PC-9 (cell line): ENCODE measurements at regions not wholly inside any gene's neighbourhood (a gene's known extent, or its start where the extent isn't known, plus 50 kb on each side); places are given as distances from the start of the nearest gene placed in this dataset.

ENCODE experiments used
- BruUV-seq: library from RNA; stranded (reverse); fragments of 400-500 nt; replicated peaks from 2 replicates; lab custom pipeline; 2021; lab: Mats Ljungman, UMichigan
- CTCF ChIA-PET: fragments of 300-600 bp; sonication (Branson Sonifier 250); formaldehyde crosslinking; loops from one replicate; lab custom pipeline; 2022; ENCODE audit warnings: antibody characterized with exemption; lab: Charles Lee
- POLR2A ChIA-PET: fragments of 300-600 bp; sonication (Branson Sonifier 250); formaldehyde crosslinking; loops from one replicate; lab custom pipeline; 2022; ENCODE audit warnings: antibody characterized with exemption; ENCODE audit not compliant: unreplicated experiment; lab: Charles Lee
- DNase-seq, 2 experiments: peaks; one replicate each; pipeline versions ENCODE4 v3.0.0 to v3.0.0-alpha.2; 2015 to 2022; ENCODE audit warnings: mixed read lengths in 1 of 2
- H2AFZ ChIP-seq: fragments of 200-600 bp; sonication (generic); 2 replicates; pipeline ENCODE4 v1.8.1; 2017; ENCODE audit warnings: antibody characterized with exemption
- H3F3A ChIP-seq: fragments of 200-600 bp; sonication (generic); 2 replicates; pipeline ENCODE4 v1.8.1; 2017; ENCODE audit warnings: antibody characterized with exemption, mild to moderate bottlenecking, low read depth; ENCODE audit not compliant: insufficient read depth
- H3K27ac ChIP-seq: fragments of 200-600 bp; sonication (generic); 2 replicates; pipeline ENCODE4 v1.6.1; 2016; ENCODE audit warnings: mixed run types
- H3K27me3 ChIP-seq: fragments of 200-600 bp; sonication (generic); 2 replicates; pipeline ENCODE4 v1.6.1; 2016; ENCODE audit warnings: low read depth, mixed run types; ENCODE audit not compliant: insufficient read depth
- H3K36me3 ChIP-seq: fragments of 200-600 bp; sonication (generic); 2 replicates; pipeline ENCODE4 v1.6.1; 2016; ENCODE audit warnings: low read depth, mixed run types
- H3K4me1 ChIP-seq: fragments of 200-600 bp; sonication (generic); replicated peaks from 2 replicates; pipeline ENCODE4 v1.6.1; 2016; ENCODE audit warnings: mixed run types; ENCODE audit not compliant: insufficient read depth
- H3K4me2 ChIP-seq: fragments of 200-600 bp; sonication (generic); 2 replicates; pipeline ENCODE4 v1.6.1; 2017; ENCODE audit warnings: mixed run types
- H3K4me3 ChIP-seq: fragments of 200-600 bp; sonication (generic); 2 replicates; pipeline ENCODE4 v1.6.1; 2016; ENCODE audit warnings: mixed run types
- H3K79me2 ChIP-seq: fragments of 200-600 bp; sonication (generic); 2 replicates; pipeline ENCODE4 v1.6.1; 2017; ENCODE audit warnings: low read depth, mixed run types
- H3K9me2 ChIP-seq: fragments of 200-600 bp; sonication (generic); 2 replicates; pipeline ENCODE4 v1.8.1; 2017; ENCODE audit warnings: mild to moderate bottlenecking; ENCODE audit not compliant: insufficient read depth
- H3K9me3 ChIP-seq: fragments of 200-600 bp; sonication (generic); 2 replicates; pipeline ENCODE4 v1.8.1; 2016; ENCODE audit warnings: low read depth; ENCODE audit not compliant: insufficient read depth
- H4K20me1 ChIP-seq: fragments of 200-600 bp; sonication (generic); 2 replicates; pipeline ENCODE4 v1.8.1; 2017; ENCODE audit not compliant: insufficient read depth
- EZH2 ChIP-seq: fragments of 200-600 bp; sonication (generic); IDR thresholded peaks from 2 replicates; pipeline ENCODE4 v1.8.0; 2017; ENCODE audit warnings: antibody characterized with exemption, low read depth
- intact Hi-C: fragments of 100-400 bp; cut with micrococcal nuclease; formaldehyde crosslinking; loops from one replicate; pipeline ENCODE4 v1.10.0; 2022; ENCODE audit not compliant: unreplicated experiment
- TF ChIP-seq, protein P1 (sequence below): fragments of 200-600 bp; sonication (generic); conservative IDR thresholded peaks from 2 replicates; pipeline ENCODE4 v1.6.1; 2017; ENCODE audit warnings: mixed run types, antibody characterized with exemption, mild to moderate bottlenecking, moderate library complexity

DNA sequence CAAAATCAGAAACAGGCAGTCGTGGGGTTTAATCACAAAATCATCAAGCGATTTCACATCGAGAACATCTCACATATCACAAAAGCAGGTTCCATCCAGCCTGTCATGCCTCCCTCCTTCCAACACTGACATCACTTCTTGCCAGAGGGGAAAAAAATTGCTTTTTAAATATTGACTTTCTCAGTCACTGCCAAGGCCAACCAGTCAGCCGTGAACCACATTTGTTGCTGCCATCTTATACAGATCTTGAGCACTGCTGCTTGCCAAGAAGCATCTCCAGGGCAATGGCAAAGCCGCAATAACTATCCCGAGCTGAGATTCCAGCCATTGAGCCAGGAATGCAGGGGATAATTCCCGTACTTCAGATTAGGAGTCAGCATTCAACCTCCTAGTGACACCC is 174.6 kb downstream of the ANXA2 start:
- CTCF ChIA-PET, result no interaction called here
- no peak overlapping the region for H3K4me2 ChIP-seq
- H3F3A ChIP-seq, result no peaks in the 10 kb centered on the region
- POLR2A ChIA-PET, result no interaction called here
- no TSS peak for BruUV-seq
- H3K27me3 ChIP-seq, result no peaks in the 10 kb centered on the region
- DNase-seq, result no peak
- H3K9me2 ChIP-seq, result no peaks in the 10 kb centered on the region
- no peaks in the 10 kb centered on the region for H3K36me3 ChIP-seq
- H3K9me3 ChIP-seq, result no peaks in the 10 kb centered on the region
- no peaks in the 10 kb centered on the region for H3K79me2 ChIP-seq
- no peaks in the 10 kb centered on the region for H4K20me1 ChIP-seq
- H3K27ac ChIP-seq, result no peak overlapping the region
- TF ChIP-seq EZH2, result no peak
- TF ChIP-seq, protein P1, sequence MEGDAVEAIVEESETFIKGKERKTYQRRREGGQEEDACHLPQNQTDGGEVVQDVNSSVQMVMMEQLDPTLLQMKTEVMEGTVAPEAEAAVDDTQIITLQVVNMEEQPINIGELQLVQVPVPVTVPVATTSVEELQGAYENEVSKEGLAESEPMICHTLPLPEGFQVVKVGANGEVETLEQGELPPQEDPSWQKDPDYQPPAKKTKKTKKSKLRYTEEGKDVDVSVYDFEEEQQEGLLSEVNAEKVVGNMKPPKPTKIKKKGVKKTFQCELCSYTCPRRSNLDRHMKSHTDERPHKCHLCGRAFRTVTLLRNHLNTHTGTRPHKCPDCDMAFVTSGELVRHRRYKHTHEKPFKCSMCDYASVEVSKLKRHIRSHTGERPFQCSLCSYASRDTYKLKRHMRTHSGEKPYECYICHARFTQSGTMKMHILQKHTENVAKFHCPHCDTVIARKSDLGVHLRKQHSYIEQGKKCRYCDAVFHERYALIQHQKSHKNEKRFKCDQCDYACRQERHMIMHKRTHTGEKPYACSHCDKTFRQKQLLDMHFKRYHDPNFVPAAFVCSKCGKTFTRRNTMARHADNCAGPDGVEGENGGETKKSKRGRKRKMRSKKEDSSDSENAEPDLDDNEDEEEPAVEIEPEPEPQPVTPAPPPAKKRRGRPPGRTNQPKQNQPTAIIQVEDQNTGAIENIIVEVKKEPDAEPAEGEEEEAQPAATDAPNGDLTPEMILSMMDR, result no peak
- H3K4me1 ChIP-seq, result no peaks in the 10 kb centered on the region
- no peak overlapping the region for H2AFZ ChIP-seq
- intact Hi-C loops, result no loop called here
- no peak overlapping the region for H3K4me3 ChIP-seq

DNA sequence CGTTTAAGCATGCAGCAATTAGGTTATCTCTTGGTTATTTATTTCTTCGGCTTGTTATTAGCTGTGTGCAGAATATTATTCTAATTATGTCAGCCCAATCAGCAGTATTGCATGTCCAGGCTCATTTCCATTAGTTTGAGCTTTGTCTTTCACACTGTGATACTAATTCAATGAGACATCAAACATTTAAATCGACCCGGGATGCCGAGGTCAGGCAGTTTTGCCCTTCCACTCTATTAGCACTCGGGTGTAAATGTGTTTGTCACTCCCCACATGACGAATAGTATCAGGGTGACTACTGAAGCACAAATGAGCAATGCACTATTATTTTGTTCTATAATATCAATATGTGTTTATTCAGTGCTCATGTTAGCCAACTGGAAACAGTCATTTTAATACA is 170.9 kb downstream of the ANXA2 start:
- BruUV-seq, result no TSS peak
- no peak overlapping the region for H3K27ac ChIP-seq
- H3K36me3 ChIP-seq, result no peaks in the 10 kb centered on the region
- no peaks in the 10 kb centered on the region for H3K27me3 ChIP-seq
- no peak overlapping the region for H2AFZ ChIP-seq
- no peaks in the 10 kb centered on the region for H3K79me2 ChIP-seq
- ChIA-PET CTCF (interaction anchor here (0.6 kb wide), 1 partner anchor 294 kb away, joined by 3 read pairs; no protein-coding TSS in a partner anchor), POLR2A (no interaction called here)
- H3K4me2 ChIP-seq, result no peak overlapping the region
- H3K4me3 ChIP-seq, result no peak overlapping the region
- no peaks in the 10 kb centered on the region for H4K20me1 ChIP-seq
- no peaks in the 10 kb centered on the region for H3K9me2 ChIP-seq
- TF ChIP-seq, protein P1, result no peak
- TF ChIP-seq EZH2, result no peak
- intact Hi-C loops, result no loop called here
- H3K4me1 ChIP-seq, result no peaks in the 10 kb centered on the region
- H3F3A ChIP-seq, result no peaks in the 10 kb centered on the region
- H3K9me3 ChIP-seq, result no peaks in the 10 kb centered on the region
- DNase-seq, result no peak

DNA sequence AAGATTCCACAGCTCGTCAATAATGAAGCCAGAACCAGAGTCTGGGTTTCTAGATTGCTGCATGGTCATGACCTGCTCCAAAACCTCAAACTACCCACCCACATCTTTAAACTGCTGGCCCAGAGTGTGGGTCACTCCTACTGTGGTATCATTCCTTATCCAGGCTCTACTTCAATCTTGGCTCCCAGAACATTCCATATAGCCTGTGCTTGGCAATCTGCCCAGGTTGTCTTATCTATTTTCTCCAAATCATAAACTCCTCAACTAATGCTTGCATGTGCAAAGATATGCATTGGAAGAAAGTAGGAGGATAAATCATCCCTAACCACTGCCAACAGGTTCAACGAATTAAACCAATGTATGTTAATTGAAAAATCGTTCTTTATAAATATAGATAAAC is 169.7 kb downstream of the ANXA2 start:
- H3K4me3 ChIP-seq, result no peak overlapping the region
- no peak overlapping the region for H3K27ac ChIP-seq
- BruUV-seq, result no TSS peak
- no peaks in the 10 kb centered on the region for H3K79me2 ChIP-seq
- H3F3A ChIP-seq, result no peaks in the 10 kb centered on the region
- H3K4me1 ChIP-seq, result no peaks in the 10 kb centered on the region
- H3K9me3 ChIP-seq, result no peaks in the 10 kb centered on the region
- no peak overlapping the region for H3K4me2 ChIP-seq
- no peaks in the 10 kb centered on the region for H4K20me1 ChIP-seq
- H2AFZ ChIP-seq, result no peak overlapping the region
- TF ChIP-seq, protein P1, result no peak
- no peak for TF ChIP-seq EZH2
- no peaks in the 10 kb centered on the region for H3K9me2 ChIP-seq
- no peaks in the 10 kb centered on the region for H3K36me3 ChIP-seq
- ChIA-PET POLR2A (no interaction called here), CTCF (no interaction called here)
- no peak for DNase-seq
- intact Hi-C loops, result no loop called here
- no peaks in the 10 kb centered on the region for H3K27me3 ChIP-seq
